ENCODE measurements at regions not wholly inside any gene's neighbourhood (a gene's known extent, or its start where the extent isn't known, plus 50 kb on each side); places are given as distances from the start of the nearest gene placed in this dataset.

GRCh38 chr15:61521953-61522352, 292.9 kb upstream of the RORA start:
- Mint-ChIP-seq H3K4me3 (no peak overlapping the region), H3K36me3 (ENCODE audit: low read depth) (no peaks in the 10 kb centered on the region), H3K4me1 (peaks cover 6% of the 10 kb centered on the region), H3K27me3 (peaks cover 2% of the 10 kb centered on the region), H3K9me3 (no peaks in the 10 kb centered on the region), H3K27ac (no peak overlapping the region)
- DNase-seq: no peak
- ChIA-PET CTCF (no interaction called here), POLR2A (no interaction called here)
- intact Hi-C loops (cut with micrococcal nuclease): no loop called here
- no peak for ATAC-seq (ENCODE audit: low read depth)
- TF ChIP-seq, protein P1, sequence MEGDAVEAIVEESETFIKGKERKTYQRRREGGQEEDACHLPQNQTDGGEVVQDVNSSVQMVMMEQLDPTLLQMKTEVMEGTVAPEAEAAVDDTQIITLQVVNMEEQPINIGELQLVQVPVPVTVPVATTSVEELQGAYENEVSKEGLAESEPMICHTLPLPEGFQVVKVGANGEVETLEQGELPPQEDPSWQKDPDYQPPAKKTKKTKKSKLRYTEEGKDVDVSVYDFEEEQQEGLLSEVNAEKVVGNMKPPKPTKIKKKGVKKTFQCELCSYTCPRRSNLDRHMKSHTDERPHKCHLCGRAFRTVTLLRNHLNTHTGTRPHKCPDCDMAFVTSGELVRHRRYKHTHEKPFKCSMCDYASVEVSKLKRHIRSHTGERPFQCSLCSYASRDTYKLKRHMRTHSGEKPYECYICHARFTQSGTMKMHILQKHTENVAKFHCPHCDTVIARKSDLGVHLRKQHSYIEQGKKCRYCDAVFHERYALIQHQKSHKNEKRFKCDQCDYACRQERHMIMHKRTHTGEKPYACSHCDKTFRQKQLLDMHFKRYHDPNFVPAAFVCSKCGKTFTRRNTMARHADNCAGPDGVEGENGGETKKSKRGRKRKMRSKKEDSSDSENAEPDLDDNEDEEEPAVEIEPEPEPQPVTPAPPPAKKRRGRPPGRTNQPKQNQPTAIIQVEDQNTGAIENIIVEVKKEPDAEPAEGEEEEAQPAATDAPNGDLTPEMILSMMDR (IDR thresholded peaks at IDR 0.05): no peak

DNA sequence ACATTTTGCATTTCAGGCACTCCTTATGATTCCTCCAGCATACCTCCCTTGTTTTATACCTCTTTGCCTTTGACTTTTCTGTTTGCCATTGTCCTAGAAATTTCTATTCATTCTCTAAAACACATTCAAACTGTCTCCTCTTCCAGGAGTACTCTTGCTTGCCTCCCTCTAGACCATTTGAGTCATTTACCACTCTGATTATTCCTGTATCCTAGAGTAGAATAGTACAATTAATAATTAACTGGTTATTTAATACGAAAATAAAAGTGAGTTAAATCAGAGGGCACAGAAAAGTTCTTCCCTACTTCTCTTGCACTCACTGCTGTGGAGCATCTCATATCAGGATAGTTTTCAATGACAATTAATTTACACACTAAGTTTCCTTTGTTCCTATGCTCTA, 290.2 kb upstream of the RORA start:
- ChIA-PET CTCF (no interaction called here), POLR2A (no interaction called here)
- intact Hi-C loops (cut with micrococcal nuclease): no loop called here

GRCh38 chr15:61518191-61518950, 289.3 kb upstream of the RORA start:
- peaks cover 2% of the 10 kb centered on the region for H3K27me3 Mint-ChIP-seq
- H3K4me1 Mint-ChIP-seq: no peaks in the 10 kb centered on the region
- H3K27ac Mint-ChIP-seq: no peak overlapping the region
- DNase-seq: no peak
- POLR2A ChIA-PET: no interaction called here
- H3K36me3 Mint-ChIP-seq (ENCODE audit: low read depth): no peaks in the 10 kb centered on the region
- CTCF ChIA-PET: no interaction called here
- TF ChIP-seq, protein P1 (IDR thresholded peaks at IDR 0.05): no peak
- H3K9me3 Mint-ChIP-seq: no peaks in the 10 kb centered on the region
- intact Hi-C loops (cut with micrococcal nuclease): no loop called here
- ATAC-seq (ENCODE audit: low read depth): no peak
- no peak overlapping the region for H3K4me3 Mint-ChIP-seq

More for the DNA sequence above, 290.2 kb upstream of the RORA start:
- peaks cover 4% of the 10 kb centered on the region for H3K4me1 Mint-ChIP-seq
- no peaks in the 10 kb centered on the region for H3K9me3 Mint-ChIP-seq
- no peaks in the 10 kb centered on the region for H3K36me3 Mint-ChIP-seq (ENCODE audit: low read depth)
- DNase-seq (no peak), ATAC-seq (ENCODE audit: low read depth) (no peak)
- H3K27me3 Mint-ChIP-seq: peaks cover 2% of the 10 kb centered on the region
- TF ChIP-seq, protein P1 (IDR thresholded peaks at IDR 0.05): no peak
- H3K27ac Mint-ChIP-seq: no peak overlapping the region
- H3K4me3 Mint-ChIP-seq: no peak overlapping the region

- Mint-ChIP-seq H3K27me3 (peaks cover 2% of the 10 kb centered on the region), H3K4me1 (no peaks in the 10 kb centered on the region), H3K9me3 (no peaks in the 10 kb centered on the region), H3K4me3 (no peak overlapping the region), H3K27ac (no peak overlapping the region), H3K36me3 (ENCODE audit: low read depth) (no peaks in the 10 kb centered on the region)
- TF ChIP-seq, protein P1 (IDR thresholded peaks at IDR 0.05): no peak
- ChIA-PET POLR2A (no interaction called here), CTCF (no interaction called here)
- intact Hi-C loops (cut with micrococcal nuclease): no loop called here
- ATAC-seq (ENCODE audit: low read depth) (no peak), DNase-seq (no peak)
Measured at GRCh38 chr15:61517776-61518175, 288.7 kb upstream of the RORA start.

GRCh38 chr15:61517335-61517734, 288.2 kb upstream of the RORA start:
- CTCF ChIA-PET: no interaction called here
- Mint-ChIP-seq H3K27me3 (peaks cover 2% of the 10 kb centered on the region), H3K4me3 (no peak overlapping the region), H3K27ac (no peak overlapping the region), H3K36me3 (ENCODE audit: low read depth) (no peaks in the 10 kb centered on the region), H3K4me1 (no peaks in the 10 kb centered on the region), H3K9me3 (no peaks in the 10 kb centered on the region)
- DNase-seq: no peak
- TF ChIP-seq, protein P1 (IDR thresholded peaks at IDR 0.05): no peak
- intact Hi-C loops (cut with micrococcal nuclease): no loop called here
- POLR2A ChIA-PET: no interaction called here
- ATAC-seq (ENCODE audit: low read depth): no peak

Measured in activated B cell treated with CpG ODN at 0.5 μM for 24 hours (primary cell).